Vagina (tissue), 2 donors: ENCODE measurements at regions not wholly inside any gene's neighbourhood (a gene's known extent, or its start where the extent isn't known, plus 50 kb on each side); places are given as distances from the start of the nearest gene placed in this dataset.

Experiments used
- POLR2AphosphoS5 ChIP-seq, 2 donors: sonication (generic); formaldehyde crosslinking; IDR thresholded peaks; one replicate each; pipeline ENCODE4 v1.9.0; 2017; ENCODE audit warnings: antibody characterized with exemption in 2 of 2, mild to moderate bottlenecking in 2 of 2, low read depth in 1 of 2; ENCODE audit not compliant: insufficient read depth in 1 of 2
- TF ChIP-seq, protein P1 (sequence below), 3 experiments: fragments of 450-650 bp in 2 of 3; fragments of 200-600 bp in 1 of 3; sonication (generic) in 1 of 3; IDR thresholded peaks; one replicate each; pipeline ENCODE4 v1.5.1; 2017 to 2019; ENCODE audit warnings: antibody characterized with exemption in 3 of 3, mild to moderate bottlenecking in 2 of 3, moderate library complexity in 2 of 3

DNA sequence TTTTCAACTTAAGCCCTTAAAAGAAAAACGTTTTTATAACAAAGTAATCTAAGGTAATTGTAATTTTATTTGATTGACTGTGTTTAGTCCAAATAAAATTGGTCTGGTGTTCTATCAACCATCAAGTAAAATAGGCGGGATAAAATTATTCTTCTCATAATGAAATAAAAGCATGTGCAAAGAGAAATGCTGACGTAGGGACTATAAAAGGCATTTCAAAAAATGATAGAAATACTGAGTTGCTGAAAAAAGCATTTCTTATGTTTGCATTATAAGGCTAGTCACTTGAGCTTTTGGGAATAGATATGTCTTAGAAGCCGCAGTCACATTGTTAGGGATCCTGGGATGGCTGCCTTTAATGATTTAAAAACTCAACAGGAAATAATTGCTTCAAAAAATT is 608.0 kb upstream of the JAG1 start:
- TF ChIP-seq, protein P1, sequence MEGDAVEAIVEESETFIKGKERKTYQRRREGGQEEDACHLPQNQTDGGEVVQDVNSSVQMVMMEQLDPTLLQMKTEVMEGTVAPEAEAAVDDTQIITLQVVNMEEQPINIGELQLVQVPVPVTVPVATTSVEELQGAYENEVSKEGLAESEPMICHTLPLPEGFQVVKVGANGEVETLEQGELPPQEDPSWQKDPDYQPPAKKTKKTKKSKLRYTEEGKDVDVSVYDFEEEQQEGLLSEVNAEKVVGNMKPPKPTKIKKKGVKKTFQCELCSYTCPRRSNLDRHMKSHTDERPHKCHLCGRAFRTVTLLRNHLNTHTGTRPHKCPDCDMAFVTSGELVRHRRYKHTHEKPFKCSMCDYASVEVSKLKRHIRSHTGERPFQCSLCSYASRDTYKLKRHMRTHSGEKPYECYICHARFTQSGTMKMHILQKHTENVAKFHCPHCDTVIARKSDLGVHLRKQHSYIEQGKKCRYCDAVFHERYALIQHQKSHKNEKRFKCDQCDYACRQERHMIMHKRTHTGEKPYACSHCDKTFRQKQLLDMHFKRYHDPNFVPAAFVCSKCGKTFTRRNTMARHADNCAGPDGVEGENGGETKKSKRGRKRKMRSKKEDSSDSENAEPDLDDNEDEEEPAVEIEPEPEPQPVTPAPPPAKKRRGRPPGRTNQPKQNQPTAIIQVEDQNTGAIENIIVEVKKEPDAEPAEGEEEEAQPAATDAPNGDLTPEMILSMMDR (IDR thresholded peaks at IDR 0.05), result no peak
- TF ChIP-seq POLR2AphosphoS5 (IDR thresholded peaks at IDR 0.05; ENCODE audit: insufficient read depth in 1 of 2, low read depth in 1 of 2), result no peak
